GM18511 (cell line): ENCODE measurements at regions not wholly inside any gene's neighbourhood (a gene's known extent, or its start where the extent isn't known, plus 50 kb on each side); places are given as distances from the start of the nearest gene placed in this dataset.
"Not testable (repeated sequence)": the region's sequence is repeated elsewhere in the genome, so short reads cannot be mapped to it uniquely, and the experiment has no call there.

Experiments
- ATAC-seq: cut with Tn5 transposase; IDR thresholded peaks from one replicate; pipeline ENCODE4 v1.9.1; 2021; ENCODE audit warnings: mild to moderate bottlenecking, moderate library complexity; ENCODE audit not compliant: unreplicated experiment

- no peak for ATAC-seq
Measured at GRCh38 chr20:29319725-29320124, 1937.7 kb upstream of the DEFB115 start.

- not testable (repeated sequence) for ATAC-seq
Measured at GRCh38 chr20:29320216-29320949, 1937.1 kb upstream of the DEFB115 start.

- not testable (repeated sequence) for ATAC-seq
Measured at GRCh38 chr20:29323631-29324515, 1933.6 kb upstream of the DEFB115 start.

- not testable (repeated sequence) for ATAC-seq
Measured at GRCh38 chr20:29324516-29325303, 1932.8 kb upstream of the DEFB115 start.

GRCh38 chr20:29325304-29325640 is 1932.2 kb upstream of the DEFB115 start:
- no peak for ATAC-seq

- not testable (repeated sequence) for ATAC-seq
Measured at GRCh38 chr20:29325781-29326180, 1931.7 kb upstream of the DEFB115 start.

GRCh38 chr20:29326376-29327070 is 1930.9 kb upstream of the DEFB115 start:
- no peak for ATAC-seq

GRCh38 chr20:29327600-29328420 is 1929.7 kb upstream of the DEFB115 start:
- ATAC-seq = not testable (repeated sequence)

GRCh38 chr20:29330429-29331115 is 1926.9 kb upstream of the DEFB115 start:
- not testable (repeated sequence) for ATAC-seq

GRCh38 chr20:29349836-29350235 is 1907.6 kb upstream of the DEFB115 start:
- ATAC-seq = no peak

- ATAC-seq = not testable (repeated sequence)
Measured at GRCh38 chr20:29375937-29376336, 1881.5 kb upstream of the DEFB115 start.

GRCh38 chr20:29392853-29393252 is 1864.6 kb upstream of the DEFB115 start:
- ATAC-seq = not testable (repeated sequence)

GRCh38 chr20:29408034-29408695 is 1849.3 kb upstream of the DEFB115 start:
- ATAC-seq = no peak

- not testable (repeated sequence) for ATAC-seq
Measured at GRCh38 chr20:29408707-29409106, 1848.8 kb upstream of the DEFB115 start.

GRCh38 chr20:29409160-29409689 is 1848.2 kb upstream of the DEFB115 start:
- not testable (repeated sequence) for ATAC-seq

- ATAC-seq = no peak
Measured at GRCh38 chr20:29409833-29410805, 1847.3 kb upstream of the DEFB115 start.

- ATAC-seq = no peak
Measured at GRCh38 chr20:29410806-29411457, 1846.5 kb upstream of the DEFB115 start.
